Amniotic stem cell (primary cell): ENCODE measurements at regions not wholly inside any gene's neighbourhood (a gene's known extent, or its start where the extent isn't known, plus 50 kb on each side); places are given as distances from the start of the nearest gene placed in this dataset.

Source experiments
- DNase-seq: peaks from one replicate; lab custom pipeline; 2025; lab: John Stamatoyannopoulos, UW

DNA sequence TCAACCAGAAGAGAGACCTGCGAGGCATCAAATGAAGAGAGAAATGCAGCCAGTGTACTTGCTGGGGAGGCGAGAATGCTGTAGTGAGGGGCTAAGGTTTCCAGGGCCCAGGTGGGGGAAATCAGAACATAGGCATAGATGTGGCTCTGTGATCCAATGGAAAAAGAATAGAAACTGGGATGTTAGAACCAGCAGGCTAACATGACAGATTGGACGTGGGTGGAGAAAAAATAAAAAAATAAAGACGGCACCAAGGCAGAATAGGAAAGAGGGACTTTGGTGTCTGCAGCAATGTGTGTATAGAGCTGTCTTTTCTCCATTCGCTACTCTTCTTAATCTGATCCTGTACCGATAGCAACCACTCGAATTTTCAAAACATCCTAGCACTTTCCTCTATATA is 381.0 kb upstream of the NBEA start:
- DNase-seq, result no peak

DNA sequence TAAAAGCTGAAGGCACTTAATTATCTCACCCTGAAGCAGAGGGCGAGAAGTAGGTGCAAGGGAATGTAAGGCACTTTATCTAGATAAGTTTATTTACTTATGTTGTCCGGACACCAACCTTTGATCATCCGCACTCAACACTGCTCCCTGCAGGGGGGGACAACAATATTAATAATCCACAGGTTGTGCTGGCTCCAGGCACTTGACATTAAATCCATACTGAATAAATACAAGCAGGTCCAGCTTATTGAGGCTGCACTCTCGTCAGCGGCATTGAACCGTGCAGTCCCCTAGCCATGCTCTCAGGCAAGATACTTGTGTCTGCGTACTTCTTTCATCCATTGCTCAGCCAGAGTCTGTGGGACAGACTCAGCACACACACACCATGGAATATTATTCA is 374.5 kb upstream of the NBEA start:
- no peak for DNase-seq

- DNase-seq, result no peak
Observed at GRCh38 chr13:34570698-34571353, 371.2 kb upstream of the NBEA start.

DNA sequence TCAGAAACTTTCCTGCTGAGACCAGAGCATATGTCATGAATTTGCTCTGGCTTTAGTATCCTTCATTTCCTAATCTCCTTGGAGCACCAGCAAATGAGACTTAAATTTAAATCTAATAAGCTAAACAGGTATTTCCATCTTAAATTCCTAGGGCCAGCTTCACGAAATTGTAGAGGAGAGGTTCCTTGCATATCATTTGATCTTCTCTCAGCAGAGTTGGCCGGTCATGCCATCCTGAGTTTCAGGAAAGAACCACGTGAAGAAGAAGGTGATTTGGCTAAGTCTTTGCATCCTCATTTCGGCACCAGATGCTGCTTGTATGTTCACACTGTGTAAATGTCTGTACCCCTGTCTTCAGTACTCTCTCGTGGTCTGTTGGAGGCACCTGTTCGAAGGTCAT is 370.4 kb upstream of the NBEA start:
- DNase-seq, result no peak

DNA sequence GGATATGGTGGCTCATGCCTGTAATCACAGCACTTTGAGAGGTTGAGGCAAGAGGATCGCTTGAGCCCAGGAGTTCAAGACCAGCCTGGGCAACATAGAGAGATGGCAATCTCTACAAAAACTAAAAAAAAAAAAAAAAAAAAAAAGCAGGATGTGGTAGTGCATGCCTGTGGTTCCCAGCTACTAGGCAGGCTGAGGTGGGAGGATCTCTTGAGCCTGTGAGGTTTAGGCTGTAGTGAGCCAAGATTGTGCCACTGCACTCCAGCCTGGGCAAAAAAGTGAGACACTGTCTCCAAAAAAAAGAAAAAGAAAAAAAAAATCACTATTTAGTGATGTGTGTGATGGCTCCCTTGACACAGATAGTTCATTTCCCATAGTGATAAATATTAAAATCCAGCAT is 365.0 kb upstream of the NBEA start:
- no peak for DNase-seq

- DNase-seq, result no peak
Observed at GRCh38 chr13:34578471-34578870, 363.6 kb upstream of the NBEA start.

- no peak for DNase-seq
Observed at GRCh38 chr13:34578917-34579316, 363.2 kb upstream of the NBEA start.

DNA sequence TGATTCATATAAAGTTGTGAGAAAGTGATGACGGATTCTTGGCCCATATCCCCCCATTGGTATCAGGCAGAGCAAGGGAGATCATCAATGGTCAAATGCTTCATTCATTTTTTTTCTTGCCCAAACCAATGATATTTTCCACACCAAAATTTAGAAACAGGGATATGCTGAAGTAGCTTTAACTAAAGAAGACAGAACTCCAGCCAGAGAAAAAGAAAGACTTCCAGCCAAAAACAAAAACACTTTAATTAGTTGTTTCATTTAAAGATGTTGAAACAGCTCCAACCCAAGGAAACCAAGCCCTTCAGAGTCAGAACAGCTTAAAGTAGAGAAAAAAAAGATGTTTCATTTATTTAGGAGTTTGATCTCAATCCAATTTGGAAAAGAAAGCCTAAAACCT is 358.9 kb upstream of the NBEA start:
- DNase-seq, result no peak

DNA sequence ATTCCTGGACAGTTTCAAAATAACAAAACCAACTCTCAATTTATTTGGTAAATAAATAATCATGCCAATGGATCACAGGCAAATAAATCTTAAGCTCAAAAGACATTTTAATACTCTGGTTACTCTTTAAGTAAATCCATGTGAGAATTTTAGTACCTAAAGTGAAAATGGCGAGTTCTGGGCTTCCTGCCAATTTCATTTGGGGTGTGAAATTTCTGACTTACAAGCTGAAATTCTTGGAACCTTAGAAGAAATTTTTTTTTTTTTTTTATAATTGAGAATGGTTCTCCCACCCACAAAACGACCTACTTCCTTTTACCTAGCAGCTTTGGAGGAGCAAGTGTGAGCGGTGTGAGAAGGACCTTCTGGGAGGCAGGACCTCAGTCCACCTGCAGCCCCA is 354.5 kb upstream of the NBEA start:
- no peak for DNase-seq

DNA sequence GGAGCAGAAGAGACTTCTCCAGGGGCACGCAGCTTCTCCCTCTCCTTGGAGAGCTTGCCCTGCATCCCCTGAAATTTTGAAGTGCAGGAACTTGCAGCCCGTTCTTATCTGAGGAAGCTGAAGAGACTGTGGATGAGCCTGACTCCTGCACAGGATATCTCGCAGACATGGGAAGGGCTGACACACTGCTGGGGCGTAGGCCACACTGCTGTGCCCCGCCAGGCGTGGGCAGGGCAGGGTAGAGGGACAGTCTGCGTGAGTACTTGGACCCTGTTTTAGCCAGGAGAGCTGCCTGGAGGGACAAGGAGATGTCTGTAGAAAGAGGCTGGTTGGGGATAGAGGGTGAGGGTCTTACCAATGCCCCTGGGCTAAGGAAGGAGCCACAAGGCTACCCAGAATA is 353.7 kb upstream of the NBEA start:
- no peak for DNase-seq

- no peak for DNase-seq
Observed at GRCh38 chr13:34589581-34589980, 352.5 kb upstream of the NBEA start.

GRCh38 chr13:34591129-34591528 is 350.9 kb upstream of the NBEA start:
- no peak for DNase-seq

DNA sequence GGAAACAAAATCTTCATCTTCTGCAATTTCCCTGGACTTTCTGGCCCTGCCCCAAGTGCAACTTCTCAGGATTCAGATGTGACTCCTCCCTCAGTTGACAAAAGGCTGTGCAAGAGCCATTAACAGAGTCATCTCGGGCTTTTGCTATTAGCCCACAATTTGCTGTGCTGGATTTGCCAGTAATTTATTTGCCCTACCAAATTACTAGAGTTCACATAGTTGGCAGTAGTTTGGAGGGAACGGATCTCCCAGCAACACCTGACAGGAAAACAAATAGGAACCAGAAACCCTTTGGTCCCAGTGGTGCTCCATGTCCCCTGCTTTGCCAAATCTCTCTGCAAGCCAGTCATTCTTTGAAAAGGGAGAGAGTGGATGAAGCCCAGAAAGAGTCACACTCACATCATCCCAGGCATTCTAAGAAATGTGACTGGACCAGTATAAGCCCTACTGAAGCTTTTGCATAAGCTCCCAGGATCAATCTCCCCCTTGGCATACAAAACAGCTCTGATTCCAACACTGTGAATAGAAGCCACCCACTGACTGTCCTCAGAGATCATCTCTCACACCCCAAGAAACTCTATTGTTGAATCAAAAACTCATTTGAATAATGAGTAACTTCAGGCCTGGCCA is 350.1 kb upstream of the NBEA start:
- DNase-seq, result no peak

- no peak for DNase-seq
Observed at GRCh38 chr13:34593658-34594057, 348.4 kb upstream of the NBEA start.

- no peak for DNase-seq
Observed at GRCh38 chr13:34594507-34594906, 347.6 kb upstream of the NBEA start.

- no peak for DNase-seq
Observed at GRCh38 chr13:34608331-34608730, 333.7 kb upstream of the NBEA start.

DNA sequence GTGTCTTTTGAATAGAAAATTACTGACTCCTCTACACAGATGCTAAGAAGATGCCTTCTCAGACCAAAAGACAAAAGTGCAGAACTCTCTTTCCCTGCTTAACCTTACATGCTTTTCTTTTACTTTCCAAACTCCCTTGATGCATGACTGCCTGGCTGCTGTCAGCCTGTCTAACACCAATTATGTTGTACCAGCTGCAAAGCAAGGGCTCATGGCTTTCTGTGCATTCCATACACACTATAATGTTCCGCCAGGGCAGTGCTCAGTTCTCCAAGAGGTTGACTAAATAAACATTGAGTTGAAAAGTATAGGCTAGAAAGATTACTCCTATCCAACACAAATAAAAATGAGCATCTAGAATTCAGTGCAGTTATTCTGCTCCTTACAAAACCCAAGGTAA is 330.4 kb upstream of the NBEA start:
- no peak for DNase-seq

GRCh38 chr13:34617473-34618083 is 324.5 kb upstream of the NBEA start:
- no peak for DNase-seq

GRCh38 chr13:34618654-34619053 is 323.4 kb upstream of the NBEA start:
- no peak for DNase-seq

GRCh38 chr13:34619326-34619725 is 322.7 kb upstream of the NBEA start:
- no peak for DNase-seq

DNA sequence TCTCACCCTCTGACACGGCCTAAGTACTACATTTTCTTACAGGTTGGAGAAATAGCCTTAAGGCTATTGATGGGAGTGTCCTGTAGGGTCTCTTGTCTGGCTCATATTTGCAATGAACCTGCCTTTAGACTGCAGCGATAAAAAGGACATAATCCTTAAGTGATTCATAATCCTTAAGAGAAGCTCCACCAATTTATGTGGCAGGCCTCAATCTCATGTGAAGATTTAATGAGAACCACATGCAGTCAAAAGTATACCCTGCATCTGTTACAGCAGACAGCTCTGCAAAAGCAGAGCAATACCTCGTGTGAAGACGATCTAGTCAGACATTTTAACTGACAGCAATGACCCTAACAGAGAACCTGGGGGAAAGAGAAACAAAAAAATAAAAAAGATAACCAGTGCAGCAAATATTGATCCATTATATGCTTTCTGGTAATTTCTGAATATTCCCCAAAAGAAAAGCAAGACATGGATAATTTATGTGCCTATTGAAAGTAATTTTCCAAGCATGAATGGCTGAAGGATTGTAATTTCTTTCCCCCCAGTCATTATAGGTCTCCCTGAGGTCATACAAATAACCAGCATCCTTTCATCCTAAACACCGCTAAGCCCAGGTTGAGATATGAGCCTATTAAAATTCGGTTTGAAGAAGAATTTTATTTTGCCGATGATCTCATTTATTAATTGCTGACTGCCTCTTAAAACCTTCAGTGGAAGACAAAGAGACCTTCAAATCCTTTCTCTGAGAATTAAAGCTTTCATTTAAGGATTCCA is 321.8 kb upstream of the NBEA start:
- DNase-seq, result no peak

DNA sequence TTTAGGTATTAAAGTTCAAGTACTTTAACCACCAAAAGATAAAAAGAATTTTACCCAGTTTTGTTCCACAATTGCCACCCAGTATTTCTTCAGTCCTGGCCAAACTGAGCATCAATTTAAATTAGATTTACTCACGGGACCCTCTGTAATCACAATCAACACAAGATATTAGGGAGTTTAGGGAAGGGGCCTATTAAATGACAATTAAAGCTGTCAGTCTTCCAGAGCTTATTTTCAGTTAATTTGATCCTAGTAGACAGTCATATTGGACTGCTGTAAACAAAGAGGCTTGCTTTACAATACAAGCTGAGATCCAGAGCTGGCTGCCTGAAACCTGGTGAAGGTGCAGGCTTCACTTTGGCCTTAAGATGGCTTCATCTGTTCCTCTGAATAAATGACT is 321.2 kb upstream of the NBEA start:
- DNase-seq, result no peak

GRCh38 chr13:34623331-34623730 is 318.7 kb upstream of the NBEA start:
- DNase-seq, result no peak
